LNCAP (cell line): ENCODE measurements at regions not wholly inside any gene's neighbourhood (a gene's known extent, or its start where the extent isn't known, plus 50 kb on each side); places are given as distances from the start of the nearest gene placed in this dataset.

ENCODE experiments used
- CTCF ChIP-seq: fragments of 450-650 bp; IDR thresholded peaks from 2 replicates; pipeline ENCODE4 v1.5.1; 2017; ENCODE audit warnings: mild to moderate bottlenecking

- no peak for TF ChIP-seq CTCF
Measured at GRCh38 chr11:121887569-121887968, 228.4 kb downstream of the BLID start.

- no peak for TF ChIP-seq CTCF
Measured at GRCh38 chr11:121886996-121887395, 229.0 kb downstream of the BLID start.

- TF ChIP-seq CTCF: no peak
Measured at GRCh38 chr11:121886005-121886734, 229.8 kb downstream of the BLID start.

- TF ChIP-seq CTCF: no peak
Measured at GRCh38 chr11:121884626-121885025, 231.4 kb downstream of the BLID start.

GRCh38 chr11:121881806-121882205 lies 234.2 kb downstream of the BLID start:
- no peak for TF ChIP-seq CTCF

GRCh38 chr11:121877152-121877551 lies 238.9 kb downstream of the BLID start:
- no peak for TF ChIP-seq CTCF

- no peak for TF ChIP-seq CTCF
Measured at GRCh38 chr11:121873766-121874165, 242.2 kb downstream of the BLID start.

GRCh38 chr11:121872356-121872755 lies 243.7 kb downstream of the BLID start:
- no peak for TF ChIP-seq CTCF
